Stimulated activated CD4-positive, alpha-beta T cell treated with anti-CD3 and anti-CD28 coated beads, Interleukin-4, amount 100 ng/mL, for 4 hours (primary cell): ENCODE measurements at regions not wholly inside any gene's neighbourhood (a gene's known extent, or its start where the extent isn't known, plus 50 kb on each side); places are given as distances from the start of the nearest gene placed in this dataset.
"Not testable (repeated sequence)": the region's sequence is repeated elsewhere in the genome, so short reads cannot be mapped to it uniquely, and the experiment has no call there.

ENCODE experiments used
- DNase-seq, 2 experiments: peaks; one replicate each; pipeline ENCODE4 v3.0.0-alpha.2; 2020

- no peak for DNase-seq
Observed at GRCh38 chr13:76330761-76331160, 555.4 kb downstream of the KCTD12 start.

- no peak for DNase-seq
Observed at GRCh38 chr13:76329866-76330580, 556.2 kb downstream of the KCTD12 start.

- DNase-seq = no peak
Observed at GRCh38 chr13:76329004-76329403, 557.2 kb downstream of the KCTD12 start.

- DNase-seq = no peak
Observed at GRCh38 chr13:76326343-76326742, 559.9 kb downstream of the KCTD12 start.

- no peak for DNase-seq
Observed at GRCh38 chr13:76319921-76320320, 566.3 kb downstream of the KCTD12 start.

- DNase-seq = no peak
Observed at GRCh38 chr13:76316998-76317527, 569.1 kb downstream of the KCTD12 start.

GRCh38 chr13:76314495-76314894, 571.7 kb downstream of the KCTD12 start:
- DNase-seq = no peak

- no peak for DNase-seq
Observed at GRCh38 chr13:76307142-76307541, 579.1 kb downstream of the KCTD12 start.

GRCh38 chr13:76300688-76301087, 585.5 kb downstream of the KCTD12 start:
- no peak for DNase-seq

- DNase-seq = no peak
Observed at GRCh38 chr13:76297331-76297730, 588.9 kb downstream of the KCTD12 start.

GRCh38 chr13:76296751-76297150, 589.5 kb downstream of the KCTD12 start:
- DNase-seq = no peak

- not testable (repeated sequence) for DNase-seq
Observed at GRCh38 chr13:76295020-76295419, 591.2 kb downstream of the KCTD12 start.

- DNase-seq = no peak
Observed at GRCh38 chr13:76293751-76294150, 592.5 kb downstream of the KCTD12 start.

- no peak for DNase-seq
Observed at GRCh38 chr13:76293346-76293745, 592.9 kb downstream of the KCTD12 start.

GRCh38 chr13:76292726-76293125, 593.5 kb downstream of the KCTD12 start:
- no peak for DNase-seq

GRCh38 chr13:76292031-76292430, 594.2 kb downstream of the KCTD12 start:
- DNase-seq = no peak

GRCh38 chr13:76289558-76289957, 596.6 kb downstream of the KCTD12 start:
- DNase-seq = no peak

GRCh38 chr13:76286178-76286577, 600.0 kb downstream of the KCTD12 start:
- DNase-seq = no peak

GRCh38 chr13:76285463-76285862, 600.7 kb downstream of the KCTD12 start:
- DNase-seq = no peak

- DNase-seq = not testable (repeated sequence)
Observed at GRCh38 chr13:76279766-76280165, 606.4 kb downstream of the KCTD12 start.

GRCh38 chr13:76271728-76272232, 614.4 kb downstream of the KCTD12 start:
- DNase-seq = no peak

GRCh38 chr13:76268307-76268706, 617.9 kb downstream of the KCTD12 start:
- DNase-seq = not testable (repeated sequence)

GRCh38 chr13:76267216-76267615, 619.0 kb downstream of the KCTD12 start:
- DNase-seq = no peak

- DNase-seq = no peak
Observed at GRCh38 chr13:76266561-76266960, 619.6 kb downstream of the KCTD12 start.

- DNase-seq = no peak
Observed at GRCh38 chr13:76250211-76250610, 614.1 kb downstream of the LMO7 start.
